ENCODE measurements at regions not wholly inside any gene's neighbourhood (a gene's known extent, or its start where the extent isn't known, plus 50 kb on each side); places are given as distances from the start of the nearest gene placed in this dataset.
A peak's percentile ranks its signal among the peaks of the same experiment; 100 is the strongest.

- Histone ChIP-seq H3K4me2 (no peak overlapping the region), H3K27ac (ENCODE audit: low read depth) (no peak overlapping the region), H3F3A (replicated peaks; ENCODE audit: low read depth) (no peaks in the 10 kb centered on the region), H3K9me2 (ENCODE audit: insufficient read depth) (peaks cover 4% of the 10 kb centered on the region; the same call in 1 of the 2 replicates), H4K20me1 (replicated peaks; ENCODE audit: insufficient read depth) (no peaks in the 10 kb centered on the region), H3K4me3 (no peak overlapping the region), H3K36me3 (ENCODE audit: insufficient read depth) (no peaks in the 10 kb centered on the region), H3K4me1 (ENCODE audit: insufficient read depth) (no peaks in the 10 kb centered on the region), H3K79me2 (replicated peaks; ENCODE audit: insufficient read depth) (no peaks in the 10 kb centered on the region), H3K27me3 (ENCODE audit: insufficient read depth) (no peaks in the 10 kb centered on the region), H2AFZ (no peak overlapping the region)
- no peaks in the 10 kb centered on the region for H3K4me1 Mint-ChIP-seq
- H3K27me3 Mint-ChIP-seq (ENCODE audit: insufficient read depth, low read depth, poor library complexity), result peaks cover 3% of the 10 kb centered on the region
- ATAC-seq, result no peak
- H3K9me3 Mint-ChIP-seq, result peaks cover 60% of the 10 kb centered on the region
- H3K27ac Mint-ChIP-seq, result no peak overlapping the region
- DNase-seq (ENCODE audit: low spot score), result no peak
- H3K4me3 Mint-ChIP-seq, result no peak overlapping the region
- TF ChIP-seq POLR2AphosphoS5 (IDR thresholded peaks at IDR 0.05; ENCODE audit: low read depth) (no peak), JUNB (IDR thresholded peaks at IDR 0.05; ENCODE audit: unreplicated experiment) (no peak), REST (IDR thresholded peaks at IDR 0.05; ENCODE audit: unreplicated experiment) (no peak)
- H3K36me3 Mint-ChIP-seq (ENCODE audit: low read depth), result peaks cover 6% of the 10 kb centered on the region; the same call in 2 of the 3 replicates
Observed at GRCh38 chr21:25002676-25003075, 604.6 kb downstream of the MRPL39 start.

- Mint-ChIP-seq H3K27ac (no peak overlapping the region), H3K4me3 (no peak overlapping the region), H3K27me3 (ENCODE audit: insufficient read depth, low read depth, poor library complexity) (peaks cover 5% of the 10 kb centered on the region), H3K36me3 (ENCODE audit: low read depth) (peaks cover 5% of the 10 kb centered on the region), H3K9me3 (peaks cover 74% of the 10 kb centered on the region), H3K4me1 (no peaks in the 10 kb centered on the region; the same call in 2 of the 3 replicates)
- ATAC-seq (no peak), DNase-seq (ENCODE audit: low spot score) (peak; percentile 3)
- Histone ChIP-seq H3K4me1 (ENCODE audit: insufficient read depth) (no peaks in the 10 kb centered on the region), H3K79me2 (replicated peaks; ENCODE audit: insufficient read depth) (no peaks in the 10 kb centered on the region), H3K36me3 (ENCODE audit: insufficient read depth) (no peaks in the 10 kb centered on the region), H3K9me2 (ENCODE audit: insufficient read depth) (no peaks in the 10 kb centered on the region), H3F3A (replicated peaks; ENCODE audit: low read depth) (no peaks in the 10 kb centered on the region), H3K27ac (ENCODE audit: low read depth) (no peak overlapping the region), H3K4me2 (no peak overlapping the region), H3K4me3 (no peak overlapping the region), H3K27me3 (ENCODE audit: insufficient read depth) (no peaks in the 10 kb centered on the region), H4K20me1 (replicated peaks; ENCODE audit: insufficient read depth) (no peaks in the 10 kb centered on the region), H2AFZ (no peak overlapping the region)
- TF ChIP-seq JUNB (IDR thresholded peaks at IDR 0.05; ENCODE audit: unreplicated experiment) (no peak), POLR2AphosphoS5 (IDR thresholded peaks at IDR 0.05; ENCODE audit: low read depth) (no peak), EZH2 (IDR thresholded peaks at IDR 0.05; ENCODE audit: low read depth, unreplicated experiment) (no peak), STAT1 (IDR thresholded peaks at IDR 0.05; ENCODE audit: unreplicated experiment) (no peak), ETS1 (IDR thresholded peaks at IDR 0.05) (no peak), ZNF114 (CRISPR knock-in tag; IDR thresholded peaks at IDR 0.05) (no peak), ZNF331 (CRISPR knock-in tag; IDR thresholded peaks at IDR 0.05; ENCODE audit: low read depth) (no peak), CTCF (conservative IDR thresholded peaks at IDR 0.05; ENCODE audit: low read depth in 2 of 2) (no peak), EZH2phosphoT487 (IDR thresholded peaks at IDR 0.05; ENCODE audit: unreplicated experiment) (no peak), CREB1 (CRISPR knock-in tag; IDR thresholded peaks at IDR 0.05; ENCODE audit: low read depth) (no peak), REST (IDR thresholded peaks at IDR 0.05; ENCODE audit: unreplicated experiment) (no peak)
Observed at GRCh38 chr21:24995216-24995615, 612.1 kb downstream of the MRPL39 start.

Data from GM23338 (cell line).